Smooth muscle cell (in vitro differentiated cells): ENCODE measurements at regions not wholly inside any gene's neighbourhood (a gene's known extent, or its start where the extent isn't known, plus 50 kb on each side); places are given as distances from the start of the nearest gene placed in this dataset.

ENCODE experiments used
- DNase-seq: peaks from one replicate; lab custom pipeline; 2025; ENCODE audit not compliant: unreplicated experiment; lab: John Stamatoyannopoulos, UW
- H2AFZ ChIP-seq: fragments of 200-600 bp; sonication (generic); 2 replicates; pipeline ENCODE4 v1.6.0; 2016; ENCODE audit warnings: antibody characterized with exemption, low read depth, mild to moderate bottlenecking
- H3F3A ChIP-seq: fragments of 200-600 bp; sonication (generic); 2 replicates; pipeline ENCODE4 v1.6.0; 2017; ENCODE audit warnings: antibody characterized with exemption, low read depth
- H3K27ac ChIP-seq: fragments of 200-600 bp; sonication (generic); 2 replicates; pipeline ENCODE4 v1.5.1; 2016; ENCODE audit warnings: low read depth, mild to moderate bottlenecking
- H3K27me3 ChIP-seq: fragments of 200-600 bp; sonication (generic); 2 replicates; pipeline ENCODE4 v1.6.1; 2016; ENCODE audit warnings: low read depth, mild to moderate bottlenecking
- H3K36me3 ChIP-seq: fragments of 200-600 bp; sonication (generic); 2 replicates; pipeline ENCODE4 v1.5.1; 2016; ENCODE audit warnings: low read depth
- H3K4me1 ChIP-seq: fragments of 200-600 bp; sonication (generic); 2 replicates; pipeline ENCODE4 v1.5.1; 2016; ENCODE audit warnings: low read depth
- H3K4me2 ChIP-seq: fragments of 200-600 bp; sonication (generic); 2 replicates; pipeline ENCODE4 v1.6.0; 2016; ENCODE audit warnings: mild to moderate bottlenecking
- H3K4me3 ChIP-seq: fragments of 200-600 bp; sonication (generic); 2 replicates; pipeline ENCODE4 v1.5.1; 2016; ENCODE audit warnings: mild to moderate bottlenecking
- H3K79me2 ChIP-seq: fragments of 200-600 bp; sonication (generic); 2 replicates; pipeline ENCODE4 v1.6.0; 2016; ENCODE audit warnings: low read depth, mild to moderate bottlenecking
- H3K9ac ChIP-seq: fragments of 200-600 bp; sonication (generic); 2 replicates; pipeline ENCODE4 v1.6.0; 2016; ENCODE audit warnings: low read depth
- H3K9me3 ChIP-seq: fragments of 200-600 bp; sonication (generic); replicated peaks from 2 replicates; pipeline ENCODE4 v1.5.1; 2016; ENCODE audit warnings: low read depth
- H4K20me1 ChIP-seq: fragments of 200-600 bp; sonication (generic); 2 replicates; pipeline ENCODE4 v1.6.0; 2016; ENCODE audit warnings: low read depth
- CTCF ChIP-seq: fragments of 200-600 bp; sonication (generic); IDR thresholded peaks from 2 replicates; pipeline ENCODE4 v1.5.1; 2017; ENCODE audit warnings: borderline replicate concordance, mild to moderate bottlenecking, antibody characterized with exemption; ENCODE audit not compliant: insufficient read depth, poor library complexity, severe bottlenecking
- WGBS: methylation state at CpG from one replicate; pipeline ENCODE4 v1.1.7; 2016; ENCODE audit warnings: low lambda C conversion rate; 5-methylcytosine and 5-hydroxymethylcytosine counted together

- Histone ChIP-seq H3K4me1 (no peaks in the 10 kb centered on the region), H3K4me2 (no peak overlapping the region), H4K20me1 (no peaks in the 10 kb centered on the region), H3K27ac (no peak overlapping the region), H3K36me3 (no peaks in the 10 kb centered on the region), H3K9ac (no peak overlapping the region), H3K9me3 (no peaks in the 10 kb centered on the region), H3K79me2 (no peaks in the 10 kb centered on the region), H2AFZ (no peak overlapping the region), H3K4me3 (no peak overlapping the region), H3K27me3 (no peaks in the 10 kb centered on the region), H3F3A (peaks cover under 1% of the 10 kb centered on the region)
- TF ChIP-seq CTCF, result no peak
- no peak for DNase-seq
- WGBS, result 92% methylated on average over 1 of the region's 1 CpG
Measured at GRCh38 chr3:187927565-187927964, 182.3 kb upstream of the BCL6 start.

GRCh38 chr3:187929112-187929816 is 184.0 kb upstream of the BCL6 start:
- Histone ChIP-seq H3K9me3 (no peaks in the 10 kb centered on the region), H3K4me1 (no peaks in the 10 kb centered on the region), H3K27ac (no peak overlapping the region), H3K4me2 (no peak overlapping the region), H3F3A (no peaks in the 10 kb centered on the region), H2AFZ (peak overlapping the region; percentile 2), H3K27me3 (no peaks in the 10 kb centered on the region), H3K36me3 (no peaks in the 10 kb centered on the region), H4K20me1 (no peaks in the 10 kb centered on the region), H3K4me3 (no peak overlapping the region), H3K79me2 (no peaks in the 10 kb centered on the region), H3K9ac (no peak overlapping the region)
- 75% methylated on average over 8 of the region's 8 CpGs for WGBS
- no peak for TF ChIP-seq CTCF
- no peak for DNase-seq

GRCh38 chr3:187930021-187930420 is 184.8 kb upstream of the BCL6 start:
- Histone ChIP-seq H3K79me2 (no peaks in the 10 kb centered on the region), H3K4me1 (no peaks in the 10 kb centered on the region), H3K36me3 (no peaks in the 10 kb centered on the region), H3K9me3 (no peaks in the 10 kb centered on the region), H3K4me3 (no peak overlapping the region), H3K27me3 (no peaks in the 10 kb centered on the region), H3K27ac (no peak overlapping the region), H3K4me2 (no peak overlapping the region), H3K9ac (no peak overlapping the region), H3F3A (no peaks in the 10 kb centered on the region), H4K20me1 (no peaks in the 10 kb centered on the region), H2AFZ (no peak overlapping the region)
- 88% methylated on average over 3 of the region's 3 CpGs for WGBS
- TF ChIP-seq CTCF, result no peak
- no peak for DNase-seq

GRCh38 chr3:187931101-187931500 is 185.8 kb upstream of the BCL6 start:
- no peaks in the 10 kb centered on the region for H3K36me3 ChIP-seq
- 90% methylated on average over 4 of the region's 4 CpGs for WGBS
- H3K27ac ChIP-seq, result no peak overlapping the region
- H3K4me2 ChIP-seq, result no peak overlapping the region
- no peak for DNase-seq
- no peak for TF ChIP-seq CTCF
- H3K4me1 ChIP-seq, result no peaks in the 10 kb centered on the region
- no peaks in the 10 kb centered on the region for H3K27me3 ChIP-seq
- no peaks in the 10 kb centered on the region for H3K79me2 ChIP-seq
- no peak overlapping the region for H2AFZ ChIP-seq
- H4K20me1 ChIP-seq, result no peaks in the 10 kb centered on the region
- H3K4me3 ChIP-seq, result no peak overlapping the region
- H3K9ac ChIP-seq, result no peak overlapping the region
- H3K9me3 ChIP-seq, result no peaks in the 10 kb centered on the region
- H3F3A ChIP-seq, result no peaks in the 10 kb centered on the region
